SU-DHL-6 (cell line): ENCODE measurements at regions not wholly inside any gene's neighbourhood (a gene's known extent, or its start where the extent isn't known, plus 50 kb on each side); places are given as distances from the start of the nearest gene placed in this dataset.

ENCODE experiments used
- CTCF ChIP-seq: fragments of 200-600 bp; sonication (generic); IDR thresholded peaks from one replicate; pipeline ENCODE4 v1.5.1; 2017; ENCODE audit warnings: antibody characterized with exemption, mild to moderate bottlenecking, low read length, moderate library complexity; ENCODE audit not compliant: insufficient read depth, poor library complexity, severe bottlenecking
- EZH2phosphoT487 ChIP-seq: fragments of 200-600 bp; sonication (generic), shearing (Covaris generic); conservative IDR thresholded peaks from 2 replicates; pipeline ENCODE4 v1.6.1; 2018; ENCODE audit warnings: mild to moderate bottlenecking, antibody characterized with exemption, low read length, moderate library complexity, mixed read lengths

- no peak for TF ChIP-seq CTCF
- TF ChIP-seq EZH2phosphoT487: no peak
Measured at GRCh38 chr2:234679741-234680687, 183.1 kb upstream of the ARL4C start.
